HG02970 (cell line): ENCODE measurements at regions not wholly inside any gene's neighbourhood (a gene's known extent, or its start where the extent isn't known, plus 50 kb on each side); places are given as distances from the start of the nearest gene placed in this dataset.
"Not testable (repeated sequence)": the region's sequence is repeated elsewhere in the genome, so short reads cannot be mapped to it uniquely, and the experiment has no call there.

Experiments
- ATAC-seq: cut with Tn5 transposase; IDR thresholded peaks from one replicate; pipeline ENCODE4 v1.9.1; 2021; ENCODE audit warnings: mild to moderate bottlenecking, moderate library complexity, moderate number of reproducible peaks; ENCODE audit not compliant: unreplicated experiment, low FRiP score

- peak; percentile 80 for ATAC-seq
Measured at GRCh38 chr3:106068795-106069194, 200.0 kb upstream of the CBLB start.

GRCh38 chr3:106070187-106070586 is 201.4 kb upstream of the CBLB start:
- no peak for ATAC-seq

- no peak for ATAC-seq
Measured at GRCh38 chr3:106071306-106071705, 202.5 kb upstream of the CBLB start.

GRCh38 chr3:106072596-106072995 is 203.8 kb upstream of the CBLB start:
- ATAC-seq: not testable (repeated sequence)

GRCh38 chr3:106073806-106074205 is 205.0 kb upstream of the CBLB start:
- ATAC-seq: not testable (repeated sequence)

- ATAC-seq: not testable (repeated sequence)
Measured at GRCh38 chr3:106075731-106076130, 206.9 kb upstream of the CBLB start.

- ATAC-seq: no peak
Measured at GRCh38 chr3:106078635-106079034, 209.8 kb upstream of the CBLB start.

GRCh38 chr3:106082616-106083015 is 213.8 kb upstream of the CBLB start:
- no peak for ATAC-seq

GRCh38 chr3:106083207-106083606 is 214.4 kb upstream of the CBLB start:
- no peak for ATAC-seq

GRCh38 chr3:106083854-106084253 is 215.0 kb upstream of the CBLB start:
- ATAC-seq: no peak

- ATAC-seq: no peak
Measured at GRCh38 chr3:106086038-106086437, 217.2 kb upstream of the CBLB start.

- no peak for ATAC-seq
Measured at GRCh38 chr3:106086636-106087035, 217.8 kb upstream of the CBLB start.

GRCh38 chr3:106088304-106088703 is 219.5 kb upstream of the CBLB start:
- ATAC-seq: no peak

GRCh38 chr3:106088899-106089298 is 220.1 kb upstream of the CBLB start:
- no peak for ATAC-seq

- ATAC-seq: no peak
Measured at GRCh38 chr3:106089806-106090205, 221.0 kb upstream of the CBLB start.

- no peak for ATAC-seq
Measured at GRCh38 chr3:106092792-106093191, 224.0 kb upstream of the CBLB start.

- ATAC-seq: no peak
Measured at GRCh38 chr3:106093616-106094015, 224.8 kb upstream of the CBLB start.

- ATAC-seq: no peak
Measured at GRCh38 chr3:106097817-106098435, 229.1 kb upstream of the CBLB start.

- ATAC-seq: no peak
Measured at GRCh38 chr3:106103383-106103782, 234.6 kb upstream of the CBLB start.

- no peak for ATAC-seq
Measured at GRCh38 chr3:106104078-106104477, 235.3 kb upstream of the CBLB start.

GRCh38 chr3:106108925-106109324 is 240.1 kb upstream of the CBLB start:
- no peak for ATAC-seq

- ATAC-seq: not testable (repeated sequence)
Measured at GRCh38 chr3:106112561-106112960, 243.7 kb upstream of the CBLB start.

- ATAC-seq: no peak
Measured at GRCh38 chr3:106113747-106114146, 244.9 kb upstream of the CBLB start.
